Adrenal gland (tissue), 5 donors: ENCODE measurements at regions not wholly inside any gene's neighbourhood (a gene's known extent, or its start where the extent isn't known, plus 50 kb on each side); places are given as distances from the start of the nearest gene placed in this dataset.

Experiments
- POLR2A ChIP-seq, 2 donors: fragments of 450-650 bp; IDR thresholded peaks; one replicate each; pipeline ENCODE4 v1.6.1; 2017; ENCODE audit warnings: antibody characterized with exemption in 2 of 2, mild to moderate bottlenecking in 2 of 2, moderate library complexity in 1 of 2
- TF ChIP-seq, protein P1 (sequence below), 6 experiments: fragments of 450-650 bp in 4 of 6; fragments of 200-600 bp in 2 of 6; sonication (generic) in 1 of 6; IDR thresholded peaks; 1 replicate in 5 of 6; 2 replicates in 1 of 6; pipeline versions ENCODE4 v1.5.1 to v1.8.0; 2016 to 2021; ENCODE audit warnings: antibody characterized with exemption in 6 of 6, mild to moderate bottlenecking in 2 of 6, moderate library complexity in 1 of 6
- donor health status: DM: no; HTN: no; CAD: no.

DNA sequence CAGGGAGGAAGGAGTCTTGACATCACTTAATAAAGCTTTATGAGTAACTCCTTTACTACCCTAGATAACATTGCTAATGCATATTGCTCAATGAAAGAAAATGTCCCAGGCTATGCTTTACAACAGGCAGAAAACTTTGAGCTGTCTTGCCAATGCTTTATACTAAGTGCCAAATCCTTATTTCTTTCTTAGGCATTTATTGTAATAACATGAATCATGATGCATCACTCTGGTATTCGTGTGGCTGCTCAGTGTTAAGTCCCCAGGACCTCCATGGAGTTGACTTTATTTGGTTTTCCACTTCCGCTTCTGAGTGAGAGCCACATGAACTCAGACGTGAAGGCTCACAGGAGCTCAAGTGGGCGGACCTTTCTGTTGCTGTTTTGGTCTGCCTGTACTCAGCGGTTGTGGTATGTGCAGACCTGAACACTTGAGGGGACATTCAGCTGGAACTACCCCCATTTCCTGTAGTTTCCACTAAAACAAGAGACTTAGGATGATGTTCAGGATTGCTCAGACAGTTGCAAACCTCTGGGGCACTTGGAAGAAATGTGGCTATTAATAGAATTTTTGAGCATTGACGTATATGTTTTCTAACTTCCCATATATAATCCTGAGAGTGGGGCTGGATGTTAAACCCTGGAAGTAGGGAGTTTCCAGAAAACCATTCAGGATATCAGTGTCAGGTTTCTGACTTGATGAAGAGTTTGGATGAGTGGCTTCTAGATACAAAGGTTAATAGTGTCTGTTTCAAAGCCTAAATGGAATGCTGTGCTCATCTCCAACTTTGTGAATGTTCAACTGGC lies 258.6 kb downstream of the MSRB3 start:
- no peak for TF ChIP-seq POLR2A (IDR thresholded peaks at IDR 0.05)
- TF ChIP-seq, protein P1, sequence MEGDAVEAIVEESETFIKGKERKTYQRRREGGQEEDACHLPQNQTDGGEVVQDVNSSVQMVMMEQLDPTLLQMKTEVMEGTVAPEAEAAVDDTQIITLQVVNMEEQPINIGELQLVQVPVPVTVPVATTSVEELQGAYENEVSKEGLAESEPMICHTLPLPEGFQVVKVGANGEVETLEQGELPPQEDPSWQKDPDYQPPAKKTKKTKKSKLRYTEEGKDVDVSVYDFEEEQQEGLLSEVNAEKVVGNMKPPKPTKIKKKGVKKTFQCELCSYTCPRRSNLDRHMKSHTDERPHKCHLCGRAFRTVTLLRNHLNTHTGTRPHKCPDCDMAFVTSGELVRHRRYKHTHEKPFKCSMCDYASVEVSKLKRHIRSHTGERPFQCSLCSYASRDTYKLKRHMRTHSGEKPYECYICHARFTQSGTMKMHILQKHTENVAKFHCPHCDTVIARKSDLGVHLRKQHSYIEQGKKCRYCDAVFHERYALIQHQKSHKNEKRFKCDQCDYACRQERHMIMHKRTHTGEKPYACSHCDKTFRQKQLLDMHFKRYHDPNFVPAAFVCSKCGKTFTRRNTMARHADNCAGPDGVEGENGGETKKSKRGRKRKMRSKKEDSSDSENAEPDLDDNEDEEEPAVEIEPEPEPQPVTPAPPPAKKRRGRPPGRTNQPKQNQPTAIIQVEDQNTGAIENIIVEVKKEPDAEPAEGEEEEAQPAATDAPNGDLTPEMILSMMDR (IDR thresholded peaks at IDR 0.05): no peak
